Endothelial cell of umbilical vein (primary cell): ENCODE measurements at regions not wholly inside any gene's neighbourhood (a gene's known extent, or its start where the extent isn't known, plus 50 kb on each side); places are given as distances from the start of the nearest gene placed in this dataset.
"Not testable (repeated sequence)": the region's sequence is repeated elsewhere in the genome, so short reads cannot be mapped to it uniquely, and the experiment has no call there.

Experiments used
- BruUV-seq: library from RNA; stranded (reverse); fragments of 400-500 nt; replicated peaks from 2 replicates; lab custom pipeline; 2021; lab: Mats Ljungman, UMichigan
- CTCF ChIA-PET: fragments of 300-600, 350-600 bp; sonication (Branson Sonifier 250); formaldehyde crosslinking; loops from one replicate; lab custom pipeline; 2021; ENCODE audit warnings: antibody characterized with exemption, inconsistent platforms; lab: Charles Lee
- POLR2A ChIA-PET: fragments of 300-600, 350-600 bp; sonication (Branson Sonifier 250); formaldehyde crosslinking; loops from one replicate; lab custom pipeline; 2021; ENCODE audit warnings: antibody characterized with exemption, inconsistent platforms; lab: Charles Lee
- DNase-seq: peaks from one replicate; pipeline ENCODE4 v3.0.0-alpha.2; 2011; ENCODE audit warnings: low read depth, low spot score
- FAIRE-seq: peaks from 2 replicates; lab custom pipeline; 2011; peaks lifted over from hg19 to GRCh38; lab: Jason Lieb, UNC
- H2AFZ ChIP-seq: 2 replicates; pipeline ENCODE4 v1.6.0; 2012; ENCODE audit warnings: low read depth, low read length, control low read depth, inconsistent platforms
- H3K27ac ChIP-seq: 2 replicates; pipeline ENCODE4 v1.5.1; 2011; ENCODE audit warnings: low read depth, mild to moderate bottlenecking, control low read depth, low read length, moderate library complexity; ENCODE audit not compliant: insufficient read depth
- H3K27me3 ChIP-seq, 2 experiments: 2 replicates each; pipeline versions ENCODE4 v1.6.0 to v1.6.1; 2011; ENCODE audit warnings: low read length in 2 of 2, mixed read lengths in 1 of 2; ENCODE audit not compliant: control insufficient read depth in 2 of 2, insufficient read depth in 2 of 2
- H3K36me3 ChIP-seq, 2 experiments: 2 replicates in 1 of 2; 3 replicates in 1 of 2; pipeline ENCODE4 v1.5.1; 2011; ENCODE audit warnings: low read length in 2 of 2, mild to moderate bottlenecking in 1 of 2, moderate library complexity in 1 of 2; ENCODE audit not compliant: control insufficient read depth in 2 of 2, insufficient read depth in 2 of 2; ENCODE audit errors: extremely low read depth in 1 of 2
- H3K4me1 ChIP-seq: 3 replicates; pipeline ENCODE4 v1.5.1; 2011; ENCODE audit warnings: mild to moderate bottlenecking, low read length; ENCODE audit not compliant: control insufficient read depth, insufficient read depth; ENCODE audit errors: extremely low read depth
- H3K4me2 ChIP-seq: 2 replicates; pipeline ENCODE4 v1.6.1; 2011; ENCODE audit warnings: low read length, control low read depth, mixed read lengths; ENCODE audit not compliant: insufficient read depth
- H3K4me3 ChIP-seq, 3 experiments: fragments of 200-600 bp in 1 of 3; sonication (generic), shearing (Covaris generic) in 1 of 3; replicated peaks in 1 of 3; 2 replicates each; pipeline ENCODE4 v1.5.1; 2011 to 2016; ENCODE audit warnings: control low read depth in 3 of 3, low read length in 3 of 3, mild to moderate bottlenecking in 2 of 3, inconsistent platforms in 1 of 3, low read depth in 1 of 3, moderate library complexity in 1 of 3; ENCODE audit not compliant: insufficient read depth in 1 of 3
- H3K79me2 ChIP-seq: 2 replicates; pipeline ENCODE4 v1.6.0; 2012; ENCODE audit warnings: low read length, inconsistent platforms; ENCODE audit not compliant: control insufficient read depth, insufficient read depth
- H3K9ac ChIP-seq: replicated peaks from 2 replicates; pipeline ENCODE3; 2011; ENCODE audit warnings: low read length, control low read depth; ENCODE audit not compliant: insufficient read depth; ENCODE audit errors: extremely low read depth
- H3K9me1 ChIP-seq: replicated peaks from 3 replicates; pipeline ENCODE4 v1.6.0; 2011; ENCODE audit warnings: mild to moderate bottlenecking, low read length; ENCODE audit not compliant: control insufficient read depth, insufficient read depth; ENCODE audit errors: extremely low read depth
- H3K9me3 ChIP-seq: replicated peaks from 2 replicates; pipeline ENCODE4 v1.5.1; 2012; ENCODE audit warnings: low read length, inconsistent platforms; ENCODE audit not compliant: control insufficient read depth, insufficient read depth
- H4K20me1 ChIP-seq: replicated peaks from 2 replicates; pipeline ENCODE3; 2011; ENCODE audit warnings: mild to moderate bottlenecking, low read length; ENCODE audit not compliant: control insufficient read depth, insufficient read depth; ENCODE audit errors: extremely low read depth
- CTCF ChIP-seq, 2 donors: IDR thresholded peaks; 1 replicate in 1 of 2; 2 replicates in 1 of 2; pipeline ENCODE4 v1.5.1; 2011; ENCODE audit warnings: low read length in 2 of 2, mild to moderate bottlenecking in 2 of 2, moderate library complexity in 2 of 2, control low read depth in 1 of 2, inconsistent platforms in 1 of 2, low read depth in 1 of 2; ENCODE audit not compliant: insufficient read depth in 1 of 2; ENCODE audit errors: extremely low read depth in 1 of 2
- EZH2 ChIP-seq: IDR thresholded peaks from 2 replicates; pipeline ENCODE4 v1.6.1; 2012; ENCODE audit warnings: borderline replicate concordance, low read depth, mild to moderate bottlenecking, moderate library complexity, low read length, inconsistent platforms; ENCODE audit not compliant: severe bottlenecking
- FOS ChIP-seq: IDR thresholded peaks from 2 replicates; pipeline ENCODE4 v1.6.1; 2011; ENCODE audit warnings: mild to moderate bottlenecking, low read length, moderate library complexity, borderline replicate concordance; ENCODE audit not compliant: insufficient read depth
- GATA2 ChIP-seq: IDR thresholded peaks from 2 replicates; pipeline ENCODE4 v1.7.0; 2011; ENCODE audit warnings: low read depth, mild to moderate bottlenecking, moderate library complexity, mixed read lengths, low read length; ENCODE audit not compliant: insufficient read length, insufficient read depth
- JUN ChIP-seq: IDR thresholded peaks from 2 replicates; pipeline ENCODE4 v1.6.1; 2011; ENCODE audit warnings: borderline replicate concordance, low read depth; ENCODE audit not compliant: insufficient read length, insufficient read depth
- MAX ChIP-seq: IDR thresholded peaks from 2 replicates; pipeline ENCODE4 v1.6.1; 2011; ENCODE audit not compliant: insufficient read depth, insufficient read length
- MYC ChIP-seq: IDR thresholded peaks from one replicate; pipeline ENCODE4 v1.6.1; 2011; ENCODE audit warnings: mild to moderate bottlenecking, low read depth, low read length
- POLR2A ChIP-seq: IDR thresholded peaks from 2 replicates; pipeline ENCODE4 v1.6.1; 2012; ENCODE audit warnings: low read depth, mild to moderate bottlenecking, control low read depth, low read length
- POLR2AphosphoS5 ChIP-seq: IDR thresholded peaks from 2 replicates; pipeline ENCODE4 v1.6.1; 2012; ENCODE audit warnings: low read depth, mild to moderate bottlenecking, control low read depth, low read length, moderate library complexity; ENCODE audit not compliant: insufficient read depth
- dilution Hi-C: fragments of 300-500 bp; cut with MboI; formaldehyde crosslinking; loops from one replicate; pipeline ENCODE4 v1.15.0; 2019; ENCODE audit warnings: low sequenced_read_pairs; ENCODE audit not compliant: extremely low pct_ligation_motif_present
- intact Hi-C: fragments of 100-400 bp; cut with micrococcal nuclease; formaldehyde crosslinking; loops from one replicate; pipeline ENCODE4 v1.10.0; 2022

GRCh38 chr6:78639111-78640110, 227.9 kb upstream of the IRAK1BP1 start:
- no peak for FAIRE-seq
- CTCF ChIA-PET, result no interaction called here

DNA sequence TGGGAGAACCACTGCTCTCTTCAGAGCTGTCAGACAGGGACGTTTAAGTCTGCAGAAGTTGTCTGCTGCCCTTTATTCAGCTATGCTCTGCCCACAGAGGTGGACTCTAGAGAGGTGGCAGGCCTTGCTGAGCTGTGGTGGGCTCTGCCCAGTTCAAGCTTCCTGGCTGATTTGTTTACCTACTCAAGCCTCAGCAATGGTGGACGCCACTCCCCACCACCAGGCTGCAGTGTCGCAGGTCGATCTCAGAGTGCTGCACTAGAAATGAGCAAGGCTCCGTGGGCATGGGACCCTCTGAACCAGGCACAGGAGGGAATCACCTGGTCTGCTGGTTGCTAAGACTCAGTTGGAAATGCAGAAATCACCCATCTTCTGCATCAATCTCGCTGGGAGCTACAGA, 223.4 kb upstream of the IRAK1BP1 start:
- dilution Hi-C loops, H3K9me3 ChIP-seq, H3K4me2 ChIP-seq, H3K9ac ChIP-seq, intact Hi-C loops, POLR2A ChIA-PET, H3K36me3 ChIP-seq, BruUV-seq, H3K27me3 ChIP-seq, H3K4me3 ChIP-seq, H4K20me1 ChIP-seq, H2AFZ ChIP-seq, H3K27ac ChIP-seq, H3K9me1 ChIP-seq, H3K79me2 ChIP-seq, DNase-seq, FAIRE-seq, H3K4me1 ChIP-seq: not testable (repeated sequence)
- CTCF ChIA-PET, result interaction anchor here (1.3 kb wide), 1 partner anchor 31 kb away, joined by 3 read pairs; no protein-coding TSS in a partner anchor

More at GRCh38 chr6:78639111-78640110, 227.9 kb upstream of the IRAK1BP1 start:
- dilution Hi-C loops, result no loop called here
- BruUV-seq, result no TSS peak
- no peaks in the 10 kb centered on the region for H4K20me1 ChIP-seq
- no peak overlapping the region for H2AFZ ChIP-seq
- H3K9me3 ChIP-seq, result no peaks in the 10 kb centered on the region
- POLR2A ChIA-PET, result no interaction called here
- no peaks in the 10 kb centered on the region for H3K79me2 ChIP-seq
- DNase-seq, result no peak
- H3K4me2 ChIP-seq, result no peak overlapping the region
- H3K27ac ChIP-seq, result no peak overlapping the region
- no peaks in the 10 kb centered on the region for H3K9me1 ChIP-seq
- H3K4me1 ChIP-seq, result no peaks in the 10 kb centered on the region
- no peaks in the 10 kb centered on the region for H3K36me3 ChIP-seq
- intact Hi-C loops, result no loop called here
- no peak overlapping the region for H3K4me3 ChIP-seq
- H3K9ac ChIP-seq, result no peak overlapping the region
- TF ChIP-seq JUN, result no peak
- no peak for TF ChIP-seq POLR2A
- no peak for TF ChIP-seq MYC
- no peak for TF ChIP-seq FOS
- TF ChIP-seq CTCF (IDR thresholded peaks at IDR 0.05; ENCODE audit: extremely low read depth in 1 of 2, insufficient read depth in 1 of 2, low read depth in 1 of 2, low read length in 2 of 2), result no peak
- TF ChIP-seq GATA2, result no peak
- TF ChIP-seq EZH2, result no peak
- TF ChIP-seq POLR2AphosphoS5, result no peak
- no peak for TF ChIP-seq MAX
- H3K27me3 ChIP-seq, result no peaks in the 10 kb centered on the region
